T-helper 1 cell treated with Interleukin-12 subunit alpha and Interleukin-12 subunit beta and Interleukin-4 antibody, amounts not matched to agents 30 ng/mL and 1 ng/mL, for 36 hours (primary cell): ENCODE measurements at regions not wholly inside any gene's neighbourhood (a gene's known extent, or its start where the extent isn't known, plus 50 kb on each side); places are given as distances from the start of the nearest gene placed in this dataset.

Experiments
- intact Hi-C: fragments of 100-400 bp; cut with micrococcal nuclease; formaldehyde crosslinking; loops from one replicate; pipeline ENCODE4 v1.15.1; 2024

DNA sequence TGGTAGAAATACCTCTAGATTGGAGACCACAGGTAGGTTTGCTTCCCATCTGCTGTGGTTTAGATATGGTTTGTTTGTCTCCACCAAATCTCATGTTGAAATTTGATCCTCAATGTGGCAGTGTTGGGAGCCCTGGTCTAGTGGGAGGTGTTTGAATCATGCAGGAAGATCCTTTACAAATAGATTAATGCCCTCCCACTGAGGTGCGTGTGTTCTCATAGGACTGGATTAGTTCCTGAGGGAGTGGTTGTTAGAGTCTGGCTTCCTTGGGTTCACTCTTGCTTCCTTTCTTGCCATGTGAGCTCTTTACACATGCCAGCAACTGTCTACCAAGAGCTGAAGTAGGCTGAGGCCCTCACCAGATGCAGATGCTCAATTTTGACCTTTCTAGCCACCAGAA is 391.1 kb upstream of the GRIA1 start:
- intact Hi-C loops, result no loop called here

DNA sequence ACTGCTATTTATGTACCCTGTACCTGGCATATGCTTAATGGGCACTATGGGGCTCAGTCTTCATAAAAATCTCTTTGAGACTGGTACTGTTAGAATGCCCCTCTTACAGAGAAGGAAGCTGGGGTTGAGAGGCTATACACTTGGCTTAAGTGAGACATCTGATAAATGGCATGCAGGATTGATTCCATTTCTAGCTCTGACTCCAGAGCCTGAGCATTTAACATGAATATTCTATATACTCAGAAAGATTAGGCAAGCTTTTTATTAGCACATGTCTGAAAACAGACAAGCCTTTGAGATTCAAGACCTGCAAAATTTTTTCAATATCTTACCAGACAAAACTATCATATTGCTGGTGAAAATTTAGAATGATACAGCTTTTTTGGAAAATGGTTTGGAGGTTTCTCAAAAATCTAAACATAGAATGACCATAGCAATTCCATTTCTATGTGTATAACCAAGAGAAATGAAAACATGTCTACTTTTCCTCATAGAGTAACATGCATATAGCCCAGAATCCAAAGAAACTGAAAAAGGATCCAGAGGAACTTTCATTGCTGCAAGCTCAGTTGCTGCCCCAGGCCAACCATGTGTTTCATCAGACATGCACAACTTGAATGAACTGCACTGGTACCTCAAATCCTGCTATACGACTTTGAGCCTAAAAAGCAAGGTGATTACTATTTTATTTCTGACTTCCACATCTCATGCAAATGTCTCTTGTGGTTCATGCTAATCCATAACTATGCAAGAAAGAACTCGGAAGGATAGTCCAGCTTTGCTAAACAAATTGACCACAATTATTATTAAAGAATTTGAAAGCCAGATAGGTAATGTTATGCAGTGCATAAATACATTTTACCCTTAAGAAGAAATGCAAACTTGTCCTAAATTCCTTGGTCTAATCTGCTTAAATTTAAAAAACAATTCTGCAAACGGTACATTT is 389.0 kb upstream of the GRIA1 start:
- intact Hi-C loops, result no loop called here

DNA sequence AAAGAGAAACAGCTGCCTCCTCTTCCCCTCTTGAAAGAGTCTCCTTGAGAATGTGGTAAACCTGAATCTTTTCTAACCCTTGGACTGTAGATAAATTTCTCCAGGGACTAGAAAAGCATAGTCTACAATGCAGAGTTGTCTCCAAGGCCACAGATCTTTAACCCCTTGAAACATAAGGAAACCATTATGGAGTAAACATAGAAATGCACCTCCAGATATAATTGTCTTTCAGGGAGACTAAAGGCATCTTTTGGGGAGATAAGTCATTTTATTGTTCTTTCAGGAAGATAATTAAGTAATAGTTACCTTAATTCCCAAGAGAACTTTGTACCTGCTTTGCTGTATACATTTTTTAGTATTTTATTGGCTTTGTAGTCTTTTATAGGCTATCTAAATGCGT is 373.6 kb upstream of the GRIA1 start:
- intact Hi-C loops, result no loop called here

DNA sequence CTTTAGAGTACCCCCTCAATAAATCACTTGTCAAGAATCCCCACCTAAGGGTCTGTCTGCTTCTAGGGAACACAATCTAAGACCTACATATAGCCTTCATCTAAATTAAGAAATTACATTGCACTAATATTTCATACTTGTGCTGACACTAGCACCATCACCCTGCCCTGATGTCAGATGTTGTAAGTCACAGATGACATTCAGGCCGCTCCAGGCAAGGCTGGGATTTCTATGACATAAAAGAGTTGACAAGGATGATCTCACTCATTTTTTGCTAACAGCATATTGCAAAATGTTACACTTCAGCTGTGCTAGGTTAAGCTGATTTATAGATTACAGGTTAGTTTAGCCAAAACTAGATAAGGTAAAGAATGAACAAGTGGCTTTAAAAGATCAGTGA is 372.5 kb upstream of the GRIA1 start:
- intact Hi-C loops, result no loop called here

DNA sequence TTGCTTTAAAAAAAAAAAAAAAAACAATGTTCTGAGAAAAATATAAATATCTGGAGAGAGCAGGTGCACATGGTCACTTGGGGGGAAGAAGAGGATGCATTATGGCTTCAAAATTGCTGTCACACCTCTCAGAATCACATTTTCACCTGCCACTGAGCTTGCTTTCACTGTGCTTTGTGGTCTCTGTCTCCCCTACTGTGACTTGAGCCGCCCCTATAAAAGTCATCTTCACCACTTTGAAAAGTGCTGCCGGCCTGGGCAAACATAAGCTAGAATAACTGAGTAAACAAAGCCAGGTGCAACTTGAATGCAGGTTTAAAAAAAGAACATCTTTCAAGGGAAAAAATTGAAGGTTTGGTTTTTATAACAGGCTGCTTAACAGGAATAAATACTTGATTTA is 368.1 kb upstream of the GRIA1 start:
- intact Hi-C loops, result no loop called here

DNA sequence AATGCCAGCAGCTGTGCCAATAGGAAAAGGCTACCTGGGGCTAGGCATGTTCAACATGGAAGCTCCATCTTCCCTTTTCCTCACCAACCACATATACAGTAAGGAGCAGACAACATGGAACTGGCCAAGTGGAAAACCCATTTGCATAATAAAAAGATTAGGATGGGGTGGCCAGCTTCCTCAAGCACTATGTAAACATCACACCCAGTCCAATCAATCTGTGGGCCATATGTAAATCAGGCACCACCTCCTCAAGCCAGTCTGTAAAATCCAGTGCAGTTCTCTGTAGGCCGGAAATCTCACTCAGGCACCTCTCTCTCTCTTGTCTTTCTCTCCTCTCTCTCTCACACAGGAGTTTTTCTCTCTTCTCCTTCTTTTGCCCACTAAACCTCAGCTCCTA is 360.2 kb upstream of the GRIA1 start:
- intact Hi-C loops, result no loop called here

DNA sequence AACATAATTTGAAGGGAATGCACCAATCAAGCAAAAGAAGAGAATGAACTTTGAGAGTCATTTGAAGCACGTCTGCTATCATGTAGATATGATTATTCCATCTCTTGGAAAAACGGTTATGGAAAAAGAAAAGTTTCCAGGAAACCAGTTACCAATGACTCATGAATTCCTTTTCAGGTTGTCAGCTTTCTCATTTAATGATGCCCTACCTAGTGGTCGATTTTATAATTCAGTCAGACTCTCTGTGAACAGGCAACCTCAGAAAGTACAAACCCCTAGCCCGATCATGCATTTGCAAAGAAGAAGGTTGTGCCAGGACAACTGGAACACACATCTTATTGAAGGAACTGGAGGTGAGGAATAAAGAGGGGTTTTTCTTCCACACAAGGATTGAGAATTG is 355.1 kb upstream of the GRIA1 start:
- intact Hi-C loops, result no loop called here

DNA sequence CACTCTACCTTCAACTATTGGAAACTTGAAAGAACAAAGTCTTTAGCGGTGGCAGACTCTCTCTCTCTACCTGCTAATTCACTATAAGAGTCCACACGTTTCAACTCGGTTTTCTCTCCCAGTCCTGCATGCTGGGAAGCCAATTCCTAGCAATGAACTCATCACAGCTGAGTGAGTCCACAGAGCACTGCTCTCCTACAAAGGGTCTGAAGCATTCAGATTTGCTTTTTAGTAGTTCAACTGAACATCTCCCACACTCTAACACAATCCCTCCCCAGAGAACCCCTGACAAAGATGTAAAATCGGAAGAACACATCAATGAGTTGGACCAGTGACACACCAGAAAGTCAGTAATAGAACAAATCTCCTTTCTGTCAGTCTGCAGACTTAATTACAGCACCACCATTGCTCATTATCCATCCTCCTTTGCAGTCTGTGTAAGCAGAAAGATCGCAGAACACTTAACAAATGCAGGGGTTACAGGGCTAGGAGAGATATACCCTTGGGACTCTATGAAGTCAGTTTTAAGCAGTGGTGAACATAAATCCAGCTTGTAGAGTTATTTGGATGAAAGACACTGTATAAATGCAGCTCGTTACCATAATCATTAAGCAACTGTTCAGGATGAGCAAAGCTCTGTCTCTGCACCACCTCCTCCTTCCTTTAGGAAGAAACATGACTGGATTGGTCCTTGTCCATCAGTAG is 353.4 kb upstream of the GRIA1 start:
- intact Hi-C loops, result no loop called here

DNA sequence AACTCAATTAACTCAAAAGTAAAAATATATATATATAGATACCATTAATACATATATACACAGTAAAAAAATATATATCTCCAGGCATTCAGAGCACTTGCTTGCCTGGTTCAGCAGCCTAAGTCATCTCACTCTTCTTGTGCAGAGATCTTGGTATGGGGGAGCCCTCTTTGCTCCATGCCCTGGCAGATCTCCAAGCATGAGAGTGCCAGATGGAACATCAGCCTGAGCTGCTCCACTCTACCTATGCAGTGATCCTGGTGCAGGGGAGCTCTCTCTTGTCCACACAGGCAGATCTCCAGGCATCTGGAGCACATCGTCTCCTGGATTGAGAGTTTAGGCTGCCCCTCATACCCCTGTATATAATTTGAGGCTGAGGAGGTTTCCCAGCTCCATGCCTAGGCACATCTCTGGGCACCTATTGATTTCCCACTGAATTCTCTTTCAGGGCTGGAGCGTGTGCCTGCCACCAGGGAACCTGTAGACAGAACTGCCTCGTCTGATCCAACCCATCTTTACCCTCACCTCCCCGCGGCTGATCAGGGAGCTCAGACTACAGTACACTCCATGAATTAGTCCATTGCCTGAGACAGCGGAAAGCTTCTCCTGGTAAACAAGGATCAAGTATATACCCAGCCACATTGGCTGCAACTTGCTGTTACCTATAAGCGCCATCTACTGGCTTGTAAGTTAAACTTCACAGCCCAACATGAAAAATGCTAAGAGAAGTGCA is 342.4 kb upstream of the GRIA1 start:
- intact Hi-C loops, result no loop called here

DNA sequence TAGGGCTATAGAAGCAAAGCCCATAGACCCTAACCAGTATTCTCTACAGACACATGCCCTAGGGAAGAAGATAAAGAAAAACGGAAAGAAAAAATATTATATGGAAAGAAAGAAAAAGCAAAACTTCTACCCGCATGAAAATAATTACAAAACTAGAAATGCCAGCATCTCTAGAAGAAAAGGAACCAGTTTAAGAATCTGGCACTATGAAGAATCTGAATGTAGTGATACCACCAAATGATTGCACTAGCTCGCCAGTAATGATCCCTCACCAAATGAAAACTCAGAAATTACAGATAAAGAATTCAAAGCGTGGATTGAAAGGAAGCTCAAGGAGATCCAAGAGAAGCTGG is 341.9 kb upstream of the GRIA1 start:
- intact Hi-C loops, result no loop called here

DNA sequence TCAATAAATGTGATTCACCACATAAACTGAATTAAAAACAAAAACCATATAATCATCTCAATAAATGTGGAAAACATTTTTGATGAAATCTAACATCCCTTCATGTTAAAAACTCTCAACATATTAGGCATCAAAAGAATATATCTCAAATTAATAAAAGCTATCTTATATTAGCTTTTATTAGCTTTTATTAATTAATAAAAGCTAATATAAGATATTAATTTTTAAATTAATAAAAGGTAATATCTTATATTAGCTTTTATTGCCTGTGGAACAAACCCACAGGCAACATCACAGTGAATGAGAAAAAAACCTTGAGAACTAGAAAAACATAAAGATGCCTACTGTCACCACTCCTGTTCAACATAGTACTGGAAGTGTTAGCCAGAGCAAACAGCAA is 338.9 kb upstream of the GRIA1 start:
- intact Hi-C loops, result no loop called here

DNA sequence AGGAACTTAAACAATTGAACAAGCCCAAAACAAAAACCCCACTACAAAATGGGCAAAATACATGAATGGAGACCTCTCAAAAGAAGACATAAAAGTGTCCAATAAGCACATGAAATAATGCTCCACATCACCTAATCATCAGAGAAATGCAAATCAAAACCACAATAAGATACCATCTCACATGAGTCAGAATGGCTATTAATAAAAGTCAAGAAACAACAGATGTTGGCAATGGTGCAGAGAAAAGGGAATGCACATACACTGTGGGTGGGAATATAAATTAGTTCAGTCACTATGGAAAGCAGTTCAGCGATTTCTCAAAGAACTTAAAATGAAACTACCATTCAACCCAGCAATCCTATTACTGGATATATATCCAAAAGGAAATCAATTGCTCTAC is 337.4 kb upstream of the GRIA1 start:
- intact Hi-C loops, result no loop called here

DNA sequence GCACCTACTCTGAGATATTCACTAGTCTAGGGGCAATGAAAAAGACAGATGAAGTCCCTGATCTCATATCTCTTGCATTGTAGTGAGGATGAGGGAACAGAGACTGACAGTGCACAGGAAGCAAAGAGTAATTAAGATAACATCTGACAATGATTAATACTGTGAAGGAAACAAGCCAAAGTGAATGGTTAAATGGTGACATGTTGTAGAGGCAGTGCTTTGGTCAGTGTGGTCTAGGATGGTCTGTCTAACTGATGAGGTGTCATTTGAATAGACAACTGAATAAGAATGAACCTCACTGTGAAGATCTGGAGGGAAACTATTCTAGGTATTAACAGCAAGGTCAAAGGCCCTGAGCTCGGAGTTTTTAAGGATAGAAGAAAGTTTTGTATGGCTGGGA is 333.3 kb upstream of the GRIA1 start:
- intact Hi-C loops, result no loop called here

DNA sequence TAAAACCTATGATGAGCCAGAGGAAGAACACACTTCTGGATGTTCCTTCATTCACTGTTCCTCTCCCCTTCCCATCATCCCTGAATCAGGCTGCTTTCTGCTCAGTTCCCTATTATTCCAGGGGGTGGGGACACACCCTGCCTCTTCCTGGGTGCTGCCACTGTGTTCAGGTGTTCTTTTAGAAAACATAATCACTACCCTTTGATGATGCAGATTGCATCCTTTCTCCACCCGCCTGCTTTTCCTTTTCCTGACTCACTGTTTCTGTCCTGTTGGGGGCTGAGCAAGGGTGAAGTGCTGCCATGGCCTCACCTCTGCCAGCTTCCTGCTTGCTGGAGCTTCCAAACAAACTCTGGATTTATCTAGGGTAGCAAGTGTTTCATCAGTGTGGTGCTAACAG is 331.9 kb upstream of the GRIA1 start:
- intact Hi-C loops, result no loop called here

DNA sequence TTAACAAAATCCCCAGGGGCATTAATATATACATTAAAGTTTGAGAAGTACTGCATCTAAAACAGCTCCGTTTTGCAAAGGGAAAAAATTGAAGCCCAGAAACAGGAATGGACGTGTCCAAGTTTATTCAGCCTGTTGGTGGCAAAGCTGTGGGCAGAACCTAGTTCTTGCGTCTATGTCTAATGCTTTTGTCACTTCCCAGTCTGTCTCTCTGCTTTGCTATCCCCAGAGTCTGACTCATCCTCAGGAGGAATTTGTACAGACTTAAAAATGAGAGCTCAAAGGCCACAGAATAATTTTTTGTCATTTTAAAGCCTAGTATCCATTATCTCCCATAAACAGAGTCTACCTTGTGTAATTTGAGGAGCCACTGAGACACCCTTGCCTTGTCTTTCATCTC is 330.9 kb upstream of the GRIA1 start:
- intact Hi-C loops, result no loop called here

DNA sequence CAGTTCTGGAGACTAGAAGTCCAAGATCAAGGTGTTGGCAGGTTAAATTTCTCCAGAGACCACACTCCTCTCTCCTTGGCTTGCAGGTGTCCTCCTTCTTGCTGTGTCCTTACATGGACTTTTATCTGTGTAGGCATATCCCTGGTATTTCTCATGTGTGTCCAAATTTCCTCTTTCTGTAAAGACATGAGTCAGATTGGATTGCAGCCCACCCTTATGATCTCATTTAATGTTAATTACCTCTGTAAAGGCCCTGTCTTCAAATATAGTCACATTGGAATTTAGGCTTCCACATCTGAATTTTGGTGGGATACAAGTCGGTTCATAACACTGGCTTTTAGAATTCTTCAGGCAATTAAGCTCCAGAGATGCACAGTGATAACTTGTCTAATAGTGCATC is 322.2 kb upstream of the GRIA1 start:
- intact Hi-C loops, result no loop called here

DNA sequence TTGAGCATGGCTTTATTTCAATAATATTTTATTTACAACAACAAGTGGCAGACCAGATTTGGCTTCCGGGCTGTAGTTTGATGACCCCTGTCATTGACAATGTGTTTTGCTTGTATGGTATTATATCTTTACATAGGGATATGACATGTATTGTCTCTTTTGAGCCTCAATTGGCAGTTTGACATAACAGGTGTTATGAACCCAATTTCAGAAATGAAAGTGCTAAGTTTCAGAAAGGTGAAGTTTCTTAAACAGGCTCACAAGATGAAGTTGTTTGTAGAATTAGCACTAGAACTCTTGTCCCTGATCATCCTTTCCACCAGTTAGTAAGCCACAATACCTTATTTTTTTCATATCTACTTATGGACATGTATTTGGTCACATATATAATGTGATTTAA is 303.0 kb upstream of the GRIA1 start:
- intact Hi-C loops, result no loop called here

DNA sequence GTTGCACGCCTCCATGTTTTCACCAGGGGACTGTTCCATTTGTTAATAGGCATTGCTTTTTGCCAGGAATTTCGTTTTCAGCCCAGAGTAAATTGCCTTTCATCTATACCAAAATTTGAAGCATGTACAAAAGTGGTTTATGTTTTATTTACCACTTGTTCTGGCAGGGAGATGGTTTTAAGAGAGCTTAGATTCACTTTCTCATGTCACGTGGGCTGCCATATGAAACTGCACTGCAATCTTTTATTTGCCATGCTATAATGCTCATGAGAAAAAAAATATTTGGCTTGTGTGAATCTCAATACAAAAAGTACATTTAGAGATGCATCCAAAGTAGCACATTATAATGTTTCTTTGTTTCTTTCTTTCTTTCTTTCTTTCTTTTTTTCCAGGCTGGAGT is 284.1 kb upstream of the GRIA1 start:
- intact Hi-C loops, result no loop called here

DNA sequence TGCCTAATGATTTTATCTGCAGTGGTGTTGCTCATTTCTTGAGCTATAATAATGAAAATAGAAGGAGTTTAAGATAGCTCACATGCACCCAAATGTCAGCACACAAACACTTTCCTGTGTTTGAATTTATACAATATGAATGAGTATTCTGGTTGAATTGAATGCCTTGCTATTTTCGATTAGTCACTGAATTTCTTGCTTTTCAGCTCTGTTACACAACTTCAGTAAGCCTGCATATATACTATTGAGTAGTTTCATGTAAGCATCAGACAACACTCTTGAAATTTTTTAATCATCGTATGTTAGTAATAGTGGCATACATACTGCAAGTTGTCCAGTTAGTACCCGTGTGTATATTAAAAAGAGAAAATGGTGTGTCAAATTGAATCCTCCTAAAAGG is 281.5 kb upstream of the GRIA1 start:
- intact Hi-C loops, result no loop called here

DNA sequence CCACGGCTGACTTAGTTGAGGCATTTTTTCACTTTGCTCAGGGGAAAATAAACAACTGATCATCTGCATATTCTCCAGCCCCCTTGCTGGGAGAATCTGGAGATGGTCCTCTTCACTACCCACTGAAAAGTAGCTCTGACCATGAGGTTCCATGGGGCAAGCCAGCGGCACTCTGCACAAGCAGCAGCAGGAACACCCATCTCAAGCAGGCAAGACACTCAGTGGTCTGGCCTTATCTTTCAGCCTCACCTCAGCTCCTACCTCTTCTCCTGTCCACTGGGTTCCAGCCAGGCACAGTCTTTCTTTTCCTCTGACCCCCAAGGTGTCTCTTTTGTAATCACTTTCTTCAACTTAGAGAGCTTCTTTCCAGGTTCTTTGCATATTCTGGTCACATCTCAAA is 280.8 kb upstream of the GRIA1 start:
- intact Hi-C loops, result no loop called here

DNA sequence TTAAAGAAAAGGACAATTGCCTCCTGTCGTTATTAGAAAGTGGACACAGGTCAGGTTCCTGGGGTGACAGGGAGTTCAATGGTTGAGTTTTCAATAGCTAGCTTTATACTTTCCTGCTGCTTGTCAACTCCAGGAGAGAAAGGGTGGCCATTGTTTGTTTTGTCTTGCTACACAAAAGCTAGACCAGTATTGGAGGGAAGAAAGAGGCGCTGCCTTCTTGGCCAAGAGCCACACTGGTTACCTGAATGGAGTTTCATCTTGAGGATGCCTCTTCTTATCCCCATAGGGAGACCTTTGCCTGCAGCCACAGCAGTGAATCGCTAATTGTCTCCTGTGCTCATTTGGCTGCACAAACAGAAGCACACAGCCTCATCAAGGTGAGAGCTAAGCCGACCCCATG is 279.4 kb upstream of the GRIA1 start:
- intact Hi-C loops, result no loop called here

DNA sequence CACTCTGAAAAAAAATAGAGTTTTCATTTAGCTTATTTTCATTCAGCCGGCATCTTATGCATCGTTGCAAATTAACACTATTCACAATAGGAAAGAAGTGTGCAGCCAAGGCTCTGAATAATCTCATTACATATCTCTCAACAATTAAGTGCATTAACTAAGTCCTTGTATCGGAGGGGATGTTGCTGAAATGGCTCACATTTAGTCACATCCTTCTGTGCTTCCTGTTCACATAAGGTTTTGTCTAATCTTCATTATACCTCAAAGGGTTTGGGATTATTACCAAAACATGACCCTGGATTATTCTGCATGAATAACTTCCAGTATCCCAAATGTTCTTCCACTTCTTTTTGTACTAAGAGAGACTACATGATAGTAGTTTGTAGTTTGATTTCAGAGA is 278.0 kb upstream of the GRIA1 start:
- intact Hi-C loops, result no loop called here
